GM18870 (cell line): ENCODE measurements at regions not wholly inside any gene's neighbourhood (a gene's known extent, or its start where the extent isn't known, plus 50 kb on each side); places are given as distances from the start of the nearest gene placed in this dataset.

ENCODE experiments used
- ATAC-seq: cut with Tn5 transposase; IDR thresholded peaks from one replicate; pipeline ENCODE4 v1.9.1; 2021; ENCODE audit warnings: moderate library complexity; ENCODE audit not compliant: unreplicated experiment

GRCh38 chr1:199667089-199667488 is 360.4 kb upstream of the NR5A2 start:
- ATAC-seq = no peak

- ATAC-seq = no peak
Observed at GRCh38 chr1:199669916-199670315, 357.6 kb upstream of the NR5A2 start.

GRCh38 chr1:199671684-199672083 is 355.8 kb upstream of the NR5A2 start:
- no peak for ATAC-seq

- no peak for ATAC-seq
Observed at GRCh38 chr1:199675937-199676336, 351.6 kb upstream of the NR5A2 start.

GRCh38 chr1:199678771-199679170 is 348.7 kb upstream of the NR5A2 start:
- ATAC-seq = no peak

GRCh38 chr1:199682081-199682480 is 345.4 kb upstream of the NR5A2 start:
- no peak for ATAC-seq

GRCh38 chr1:199684686-199685273 is 342.7 kb upstream of the NR5A2 start:
- ATAC-seq = peak; percentile 88

GRCh38 chr1:199685369-199685768 is 342.1 kb upstream of the NR5A2 start:
- no peak for ATAC-seq

- ATAC-seq = no peak
Observed at GRCh38 chr1:199687321-199687720, 340.2 kb upstream of the NR5A2 start.

GRCh38 chr1:199688133-199688676 is 339.3 kb upstream of the NR5A2 start:
- ATAC-seq = no peak

- ATAC-seq = no peak
Observed at GRCh38 chr1:199688774-199689173, 338.7 kb upstream of the NR5A2 start.

GRCh38 chr1:199690496-199690895 is 337.0 kb upstream of the NR5A2 start:
- no peak for ATAC-seq

GRCh38 chr1:199691540-199691939 is 336.0 kb upstream of the NR5A2 start:
- ATAC-seq = no peak

- ATAC-seq = no peak
Observed at GRCh38 chr1:199693724-199694123, 333.8 kb upstream of the NR5A2 start.

- no peak for ATAC-seq
Observed at GRCh38 chr1:199696225-199696624, 331.3 kb upstream of the NR5A2 start.

- ATAC-seq = no peak
Observed at GRCh38 chr1:199698222-199698621, 329.3 kb upstream of the NR5A2 start.

- ATAC-seq = no peak
Observed at GRCh38 chr1:199700551-199700950, 327.0 kb upstream of the NR5A2 start.

- no peak for ATAC-seq
Observed at GRCh38 chr1:199701726-199702125, 325.8 kb upstream of the NR5A2 start.

- ATAC-seq = no peak
Observed at GRCh38 chr1:199704231-199704630, 323.3 kb upstream of the NR5A2 start.

- no peak for ATAC-seq
Observed at GRCh38 chr1:199705825-199706224, 321.7 kb upstream of the NR5A2 start.

GRCh38 chr1:199706826-199707606 is 320.5 kb upstream of the NR5A2 start:
- ATAC-seq = no peak

GRCh38 chr1:199710974-199711373 is 316.5 kb upstream of the NR5A2 start:
- no peak for ATAC-seq
